IMR-90 (cell line): ENCODE measurements at regions not wholly inside any gene's neighbourhood (a gene's known extent, or its start where the extent isn't known, plus 50 kb on each side); places are given as distances from the start of the nearest gene placed in this dataset.

Experiments
- ATAC-seq: fragments of 200-7000 bp; cut with Tn5 transposase; 2 replicates; pipeline ENCODE4 v1.9.1; 2020; ENCODE audit warnings: low read depth, mild to moderate bottlenecking, moderate library complexity
- BruUV-seq: library from RNA; stranded (reverse); fragments of 400-500 nt; replicated peaks from 2 replicates; lab custom pipeline; 2021; lab: Mats Ljungman, UMichigan
- CTCF ChIA-PET: fragments of 300-600 bp; formaldehyde crosslinking; extraction: SDS; loops from one replicate; lab custom pipeline; 2021; ENCODE audit warnings: antibody characterized with exemption; lab: Yijun Ruan, JAX
- POLR2A ChIA-PET: fragments of 300-600 bp; sonication (Branson Sonifier 250); formaldehyde crosslinking; loops from one replicate; lab custom pipeline; 2022; ENCODE audit warnings: antibody characterized with exemption; ENCODE audit not compliant: unreplicated experiment; lab: Charles Lee
- DNase-seq: peaks from one replicate; pipeline ENCODE4 v3.0.0; 2013
- H2AFZ ChIP-seq: replicated peaks from 2 replicates; pipeline ENCODE3; 2013; ENCODE audit warnings: low read length, mild to moderate bottlenecking; ENCODE audit not compliant: poor library complexity
- H2AK5ac ChIP-seq: 2 replicates; pipeline ENCODE4 v1.6.1; 2013; ENCODE audit warnings: low read depth, low read length, inconsistent platforms
- H2AK9ac ChIP-seq: replicated peaks from 2 replicates; pipeline ENCODE3; 2013; ENCODE audit warnings: mild to moderate bottlenecking, low read depth, low read length, moderate library complexity; ENCODE audit not compliant: poor library complexity
- H2BK120ac ChIP-seq: 2 replicates; pipeline ENCODE4 v1.6.1; 2013; ENCODE audit warnings: low read depth, low read length, inconsistent platforms
- H2BK15ac ChIP-seq: 3 replicates; pipeline ENCODE4 v1.6.1; 2013; ENCODE audit warnings: low read depth, low read length, inconsistent platforms
- H2BK20ac ChIP-seq: 2 replicates; pipeline ENCODE4 v1.6.1; 2013; ENCODE audit warnings: low read depth, mild to moderate bottlenecking, inconsistent platforms, low read length, moderate library complexity
- H2BK5ac ChIP-seq: 2 replicates; pipeline ENCODE4 v1.6.1; 2013; ENCODE audit warnings: mild to moderate bottlenecking, low read depth, low read length, inconsistent platforms; ENCODE audit not compliant: poor library complexity, severe bottlenecking
- H3K14ac ChIP-seq: replicated peaks from 2 replicates; pipeline ENCODE4 v1.6.1; 2013; ENCODE audit warnings: low read depth, low read length, inconsistent platforms
- H3K18ac ChIP-seq: 2 replicates; pipeline ENCODE4 v1.6.1; 2013; ENCODE audit warnings: low read depth, low read length, control low read depth
- H3K23ac ChIP-seq: 2 replicates; pipeline ENCODE4 v1.6.1; 2013; ENCODE audit warnings: low read depth, low read length, inconsistent platforms
- H3K27ac ChIP-seq: 2 replicates; pipeline ENCODE4 v1.5.1; 2013; ENCODE audit warnings: mild to moderate bottlenecking, control low read depth, low read length; ENCODE audit not compliant: insufficient read depth
- H3K27me3 ChIP-seq: 2 replicates; pipeline ENCODE4 v1.6.1; 2013; ENCODE audit warnings: low read length; ENCODE audit not compliant: control insufficient read depth, insufficient read depth
- H3K36me3 ChIP-seq: 2 replicates; pipeline ENCODE4 v1.6.1; 2013; ENCODE audit warnings: low read length, mixed read lengths; ENCODE audit not compliant: control insufficient read depth, insufficient read depth
- H3K4ac ChIP-seq: 2 replicates; pipeline ENCODE4 v1.6.1; 2013; ENCODE audit warnings: low read depth, low read length, inconsistent platforms
- H3K4me1 ChIP-seq: 2 replicates; pipeline ENCODE4 v1.6.1; 2013; ENCODE audit warnings: low read length, mixed read lengths; ENCODE audit not compliant: control insufficient read depth, insufficient read depth
- H3K4me2 ChIP-seq: 2 replicates; pipeline ENCODE4 v1.6.1; 2013; ENCODE audit warnings: low read depth, mild to moderate bottlenecking, control low read depth, low read length, moderate library complexity
- H3K4me3 ChIP-seq: 2 replicates; pipeline ENCODE4 v1.5.1; 2013; ENCODE audit warnings: low read depth, mild to moderate bottlenecking, control low read depth, low read length, moderate library complexity; ENCODE audit not compliant: insufficient read depth
- H3K56ac ChIP-seq: 2 replicates; pipeline ENCODE4 v1.6.1; 2013; ENCODE audit warnings: low read length, inconsistent platforms; ENCODE audit not compliant: insufficient read depth; ENCODE audit errors: extremely low read depth
- H3K79me1 ChIP-seq, 2 experiments: 2 replicates each; pipeline ENCODE4 v1.6.1; 2013; ENCODE audit warnings: low read length in 2 of 2, inconsistent platforms in 1 of 2, low read depth in 1 of 2
- H3K9ac ChIP-seq: 2 replicates; pipeline ENCODE4 v1.6.1; 2013; ENCODE audit warnings: low read depth, low read length, control low read depth
- H3K9me1 ChIP-seq: 2 replicates; pipeline ENCODE4 v1.6.1; 2013; ENCODE audit warnings: low read length, inconsistent platforms; ENCODE audit not compliant: insufficient read depth
- H3K9me3 ChIP-seq: 2 replicates; pipeline ENCODE4 v1.6.1; 2013; ENCODE audit warnings: low read length; ENCODE audit not compliant: control insufficient read depth, insufficient read depth
- H4K20me1 ChIP-seq: 2 replicates; pipeline ENCODE4 v1.6.1; 2013; ENCODE audit warnings: low read length, inconsistent platforms; ENCODE audit not compliant: insufficient read depth
- H4K5ac ChIP-seq: 2 replicates; pipeline ENCODE4 v1.6.1; 2013; ENCODE audit warnings: mild to moderate bottlenecking, low read depth, low read length, control low read depth
- H4K8ac ChIP-seq, 2 experiments: 2 replicates each; pipeline ENCODE4 v1.6.1; 2013; ENCODE audit warnings: low read depth in 2 of 2, low read length in 2 of 2, control low read depth in 1 of 2, inconsistent platforms in 1 of 2
- H4K91ac ChIP-seq: 2 replicates; pipeline ENCODE4 v1.6.1; 2013; ENCODE audit warnings: low read depth, low read length, inconsistent platforms; ENCODE audit not compliant: insufficient read depth
- MAFK ChIP-seq: IDR thresholded peaks from 2 replicates; pipeline ENCODE4 v1.6.1; 2012; ENCODE audit warnings: low read depth, low read length, improper control_type of control experiment
- MAZ ChIP-seq: IDR thresholded peaks from 2 replicates; pipeline ENCODE4 v1.6.1; 2012; ENCODE audit warnings: low read depth, mild to moderate bottlenecking, low read length, improper control_type of control experiment, moderate library complexity, borderline replicate concordance
- RAD21 ChIP-seq: IDR thresholded peaks from 2 replicates; pipeline ENCODE4 v1.6.1; 2012; ENCODE audit warnings: low read length, improper control_type of control experiment
- USF2 ChIP-seq: fragments of 150-350 bp; IDR thresholded peaks from 2 replicates; pipeline ENCODE4 v1.6.1; 2017; ENCODE audit warnings: mild to moderate bottlenecking, antibody characterized with exemption, low read length, low read depth
- WGBS, 2 experiments: methylation state at CpG; one replicate each; pipeline versions ENCODE4 v1.1.5 to v1.1.7; 2013; ENCODE audit warnings: missing lambda C conversion rate in 2 of 2; ENCODE audit not compliant: insufficient read length in 1 of 2; ENCODE audit errors: extremely low coverage in 2 of 2; 5-methylcytosine and 5-hydroxymethylcytosine counted together
- dilution Hi-C: fragments of 300-500 bp; cut with HindIII; formaldehyde crosslinking; loops from one replicate; pipeline ENCODE4 v1.14.3; 2018; ENCODE audit warnings: low sequenced_read_pairs; ENCODE audit not compliant: unreplicated experiment
- in situ Hi-C: fragments of 300-500 bp; cut with MboI; formaldehyde crosslinking; loops from 3 replicates; pipeline ENCODE4 v1.14.3; 2019; ENCODE audit warnings: low sequenced_read_pairs, inconsistent platforms, mixed read lengths
- intact Hi-C: fragments of 100-400 bp; cut with micrococcal nuclease; formaldehyde crosslinking; loops from 2 replicates; pipeline ENCODE4 v1.10.0; 2022

- Histone ChIP-seq H3K4ac (no peak overlapping the region), H2BK15ac (no peak overlapping the region), H4K5ac (no peak overlapping the region), H2AFZ (no peak overlapping the region), H3K9me3 (peaks cover 2% of the 10 kb centered on the region; the same call in 1 of the 2 replicates), H3K18ac (no peak overlapping the region), H2BK20ac (no peak overlapping the region), H3K27me3 (no peaks in the 10 kb centered on the region), H3K4me2 (no peak overlapping the region), H3K4me3 (no peak overlapping the region), H4K20me1 (no peaks in the 10 kb centered on the region), H3K4me1 (no peaks in the 10 kb centered on the region), H3K9ac (no peak overlapping the region), H3K36me3 (no peaks in the 10 kb centered on the region), H3K9me1 (no peaks in the 10 kb centered on the region), H3K14ac (no peak overlapping the region), H3K27ac (no peak overlapping the region), H3K23ac (no peak overlapping the region), H3K79me1 (no peaks in the 10 kb centered on the region), H2BK5ac (no peak overlapping the region), H2AK5ac (no peak overlapping the region), H3K56ac (no peak overlapping the region), H2BK120ac (no peak overlapping the region), H4K8ac (no peak overlapping the region), H2AK9ac (no peak overlapping the region), H4K91ac (no peak overlapping the region)
- dilution Hi-C loops: no loop called here
- ATAC-seq: no peak
- ChIA-PET POLR2A (no interaction called here), CTCF (no interaction called here)
- in situ Hi-C loops: no loop called here
- TF ChIP-seq USF2 (no peak), MAFK (no peak), MAZ (no peak), RAD21 (no peak)
- no CpG with 5 or more reads among the region's 3 CpGs for WGBS, 2 experiments
- intact Hi-C loops: no loop called here
- no TSS peak for BruUV-seq
- no peak for DNase-seq
These were observed 439.3 kb upstream of the GOT2 start for GRCh38 chr16:59173408-59173831.
